GM23338 (cell line): ENCODE measurements at regions not wholly inside any gene's neighbourhood (a gene's known extent, or its start where the extent isn't known, plus 50 kb on each side); places are given as distances from the start of the nearest gene placed in this dataset.

ENCODE experiments used
- ATAC-seq: fragments of 200-7000 bp; cut with Tn5 transposase; 3 replicates; pipeline ENCODE4 v1.9.1; 2020
- DNase-seq: peaks from one replicate; pipeline ENCODE4 v3.0.0-alpha.2; 2015; ENCODE audit warnings: low spot score
- H2AFZ ChIP-seq: fragments of 200-600 bp; sonication (generic); 2 replicates; pipeline ENCODE4 v1.8.0; 2016; ENCODE audit warnings: antibody characterized with exemption, mild to moderate bottlenecking, moderate library complexity
- H3F3A ChIP-seq: fragments of 200-600 bp; sonication (generic); replicated peaks from 2 replicates; pipeline ENCODE4 v1.8.0; 2017; ENCODE audit warnings: antibody characterized with exemption, mixed run types, low read depth
- H3K27ac ChIP-seq: fragments of 200-600 bp; sonication (generic); 2 replicates; pipeline ENCODE4 v1.6.1; 2016; ENCODE audit warnings: low read depth
- H3K27me3 ChIP-seq: fragments of 200-600 bp; sonication (generic); 2 replicates; pipeline ENCODE4 v1.8.0; 2016; ENCODE audit warnings: mild to moderate bottlenecking, mixed run types, moderate library complexity; ENCODE audit not compliant: insufficient read depth
- H3K36me3 ChIP-seq: fragments of 200-600 bp; sonication (generic); 2 replicates; pipeline ENCODE4 v1.8.0; 2016; ENCODE audit warnings: mild to moderate bottlenecking; ENCODE audit not compliant: insufficient read depth
- H3K4me1 ChIP-seq: fragments of 200-600 bp; sonication (generic); 2 replicates; pipeline ENCODE4 v1.8.0; 2016; ENCODE audit warnings: mild to moderate bottlenecking, moderate library complexity; ENCODE audit not compliant: insufficient read depth
- H3K4me2 ChIP-seq: fragments of 200-600 bp; sonication (generic); 2 replicates; pipeline ENCODE4 v1.7.1; 2017; ENCODE audit warnings: mixed run types
- H3K4me3 ChIP-seq: fragments of 200-600 bp; sonication (generic); 2 replicates; pipeline ENCODE4 v1.6.1; 2016; ENCODE audit warnings: mixed run types
- H3K79me2 ChIP-seq: fragments of 200-600 bp; sonication (generic); replicated peaks from 2 replicates; pipeline ENCODE4 v1.8.0; 2017; ENCODE audit warnings: mild to moderate bottlenecking; ENCODE audit not compliant: insufficient read depth
- H3K9me2 ChIP-seq: fragments of 200-600 bp; sonication (generic); 2 replicates; pipeline ENCODE4 v1.8.0; 2017; ENCODE audit not compliant: insufficient read depth
- H4K20me1 ChIP-seq: fragments of 200-600 bp; sonication (generic); replicated peaks from 2 replicates; pipeline ENCODE4 v1.8.0; 2017; ENCODE audit warnings: mild to moderate bottlenecking; ENCODE audit not compliant: insufficient read depth
- H3K27ac Mint-ChIP-seq: 2 replicates; pipeline ENCODE4 v1.8.0; 2020; ENCODE audit warnings: inconsistent platforms, mild to moderate bottlenecking, moderate library complexity, mixed read lengths
- H3K27me3 Mint-ChIP-seq: 3 replicates; pipeline ENCODE4 v1.8.0; 2022; ENCODE audit warnings: low read depth, mild to moderate bottlenecking, moderate library complexity, mixed read lengths, inconsistent platforms; ENCODE audit not compliant: insufficient read depth, poor library complexity
- H3K36me3 Mint-ChIP-seq: 3 replicates; pipeline ENCODE4 v1.8.0; 2021; ENCODE audit warnings: low read depth, mild to moderate bottlenecking, inconsistent platforms, moderate library complexity, mixed read lengths
- H3K4me1 Mint-ChIP-seq: 3 replicates; pipeline ENCODE4 v1.8.0; 2020; ENCODE audit warnings: mild to moderate bottlenecking, inconsistent platforms, mixed read lengths
- H3K4me3 Mint-ChIP-seq: 3 replicates; pipeline ENCODE4 v1.8.0; 2021; ENCODE audit warnings: moderate library complexity, mild to moderate bottlenecking, inconsistent platforms, mixed read lengths
- H3K9me3 Mint-ChIP-seq: 3 replicates; pipeline ENCODE4 v1.8.0; 2020; ENCODE audit warnings: moderate library complexity, mild to moderate bottlenecking, inconsistent platforms, mixed read lengths
- CREB1 ChIP-seq: fragments of 250-450 bp; sonication (Bioruptor Pico); IDR thresholded peaks from 2 replicates; pipeline ENCODE4 v1.5.0; 2020; ENCODE audit warnings: low read depth, mild to moderate bottlenecking, moderate library complexity
- CTCF ChIP-seq, 2 experiments: fragments of 200-600 bp in 1 of 2; sonication (generic) in 1 of 2; conservative IDR thresholded peaks; 2 replicates each; pipeline versions ENCODE4 v1.5.1 to v1.6.1; 2016 to 2017; ENCODE audit warnings: antibody characterized with exemption in 2 of 2, low read depth in 2 of 2, mild to moderate bottlenecking in 2 of 2, moderate library complexity in 1 of 2
- ETS1 ChIP-seq: IDR thresholded peaks from 2 replicates; pipeline ENCODE4 v1.6.1; 2016; ENCODE audit warnings: antibody characterized with exemption
- EZH2 ChIP-seq: fragments of 200-600 bp; sonication (generic); IDR thresholded peaks from one replicate; pipeline ENCODE4 v1.8.0; 2017; ENCODE audit warnings: antibody characterized with exemption, mild to moderate bottlenecking, low read depth; ENCODE audit not compliant: unreplicated experiment
- EZH2phosphoT487 ChIP-seq: fragments of 200-600 bp; sonication (generic); IDR thresholded peaks from one replicate; pipeline ENCODE4 v1.8.1; 2018; ENCODE audit warnings: antibody characterized with exemption; ENCODE audit not compliant: unreplicated experiment
- JUNB ChIP-seq: IDR thresholded peaks from one replicate; pipeline ENCODE4 v1.6.1; 2016; ENCODE audit warnings: antibody characterized with exemption; ENCODE audit not compliant: unreplicated experiment
- NANOG ChIP-seq: IDR thresholded peaks from 2 replicates; pipeline ENCODE4 v1.6.1; 2016; ENCODE audit warnings: antibody characterized with exemption, borderline replicate concordance
- POLR2AphosphoS5 ChIP-seq: IDR thresholded peaks from 2 replicates; pipeline ENCODE4 v1.6.1; 2016; ENCODE audit warnings: antibody characterized with exemption, low read depth
- STAT1 ChIP-seq: IDR thresholded peaks from one replicate; pipeline ENCODE4 v1.6.1; 2016; ENCODE audit warnings: antibody characterized with exemption; ENCODE audit not compliant: unreplicated experiment
- ZNF114 ChIP-seq: fragments of 250-450 bp; sonication (Bioruptor Pico); IDR thresholded peaks from 2 replicates; pipeline ENCODE4 v1.5.0; 2020; ENCODE audit warnings: mild to moderate bottlenecking, moderate library complexity
- ZNF331 ChIP-seq: fragments of 250-450 bp; sonication (Bioruptor Pico); IDR thresholded peaks from 2 replicates; pipeline ENCODE4 v1.5.0; 2020; ENCODE audit warnings: low read depth, mild to moderate bottlenecking, moderate library complexity
- TF ChIP-seq, protein P1 (sequence below): IDR thresholded peaks from one replicate; pipeline ENCODE4 v1.6.1; 2018; ENCODE audit warnings: antibody characterized with exemption; ENCODE audit not compliant: unreplicated experiment
- TF ChIP-seq, protein P2 (sequence below): fragments of 250-450 bp; sonication (Bioruptor Pico); IDR thresholded peaks from 2 replicates; pipeline ENCODE4 v1.5.0; 2020; ENCODE audit warnings: mild to moderate bottlenecking, moderate library complexity

DNA sequence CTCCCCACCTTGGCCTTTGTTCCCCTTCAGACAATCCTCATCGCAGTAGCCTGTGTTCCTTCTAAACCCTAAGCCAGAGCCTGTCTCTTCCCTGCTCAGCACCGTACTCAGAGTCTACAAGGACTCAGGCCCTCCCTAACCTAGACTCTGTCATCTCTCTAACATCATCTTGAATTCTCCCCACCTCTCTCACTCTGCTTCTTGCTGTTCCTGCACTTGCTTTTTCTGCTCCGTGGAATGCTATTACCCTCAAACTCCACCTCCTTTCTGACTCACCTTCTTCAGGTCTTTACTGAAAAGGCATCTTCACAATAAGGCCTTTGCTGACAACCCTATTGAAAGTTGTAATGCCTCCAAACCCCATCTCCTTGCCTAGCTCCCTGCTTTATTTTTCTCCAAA is 141.0 kb downstream of the DKK1 start:
- Histone ChIP-seq H3K4me3 (no peak overlapping the region), H3K27me3 (no peaks in the 10 kb centered on the region), H3F3A (no peaks in the 10 kb centered on the region), H3K27ac (no peak overlapping the region), H3K36me3 (no peaks in the 10 kb centered on the region), H4K20me1 (no peaks in the 10 kb centered on the region), H3K4me1 (peaks cover 9% of the 10 kb centered on the region; the same call in 1 of the 2 replicates), H3K9me2 (no peaks in the 10 kb centered on the region), H3K79me2 (no peaks in the 10 kb centered on the region), H3K4me2 (no peak overlapping the region), H2AFZ (peak overlapping the region; percentile 49; the same call in 1 of the 2 replicates)
- H3K9me3 Mint-ChIP-seq = no peaks in the 10 kb centered on the region
- no peak; the same call in 2 of the 3 replicates for ATAC-seq
- no peak for TF ChIP-seq EZH2phosphoT487
- TF ChIP-seq ZNF114 (CRISPR knock-in tag) = no peak
- no peak for TF ChIP-seq ETS1
- no peak for TF ChIP-seq STAT1
- TF ChIP-seq NANOG = no peak
- TF ChIP-seq, protein P1, sequence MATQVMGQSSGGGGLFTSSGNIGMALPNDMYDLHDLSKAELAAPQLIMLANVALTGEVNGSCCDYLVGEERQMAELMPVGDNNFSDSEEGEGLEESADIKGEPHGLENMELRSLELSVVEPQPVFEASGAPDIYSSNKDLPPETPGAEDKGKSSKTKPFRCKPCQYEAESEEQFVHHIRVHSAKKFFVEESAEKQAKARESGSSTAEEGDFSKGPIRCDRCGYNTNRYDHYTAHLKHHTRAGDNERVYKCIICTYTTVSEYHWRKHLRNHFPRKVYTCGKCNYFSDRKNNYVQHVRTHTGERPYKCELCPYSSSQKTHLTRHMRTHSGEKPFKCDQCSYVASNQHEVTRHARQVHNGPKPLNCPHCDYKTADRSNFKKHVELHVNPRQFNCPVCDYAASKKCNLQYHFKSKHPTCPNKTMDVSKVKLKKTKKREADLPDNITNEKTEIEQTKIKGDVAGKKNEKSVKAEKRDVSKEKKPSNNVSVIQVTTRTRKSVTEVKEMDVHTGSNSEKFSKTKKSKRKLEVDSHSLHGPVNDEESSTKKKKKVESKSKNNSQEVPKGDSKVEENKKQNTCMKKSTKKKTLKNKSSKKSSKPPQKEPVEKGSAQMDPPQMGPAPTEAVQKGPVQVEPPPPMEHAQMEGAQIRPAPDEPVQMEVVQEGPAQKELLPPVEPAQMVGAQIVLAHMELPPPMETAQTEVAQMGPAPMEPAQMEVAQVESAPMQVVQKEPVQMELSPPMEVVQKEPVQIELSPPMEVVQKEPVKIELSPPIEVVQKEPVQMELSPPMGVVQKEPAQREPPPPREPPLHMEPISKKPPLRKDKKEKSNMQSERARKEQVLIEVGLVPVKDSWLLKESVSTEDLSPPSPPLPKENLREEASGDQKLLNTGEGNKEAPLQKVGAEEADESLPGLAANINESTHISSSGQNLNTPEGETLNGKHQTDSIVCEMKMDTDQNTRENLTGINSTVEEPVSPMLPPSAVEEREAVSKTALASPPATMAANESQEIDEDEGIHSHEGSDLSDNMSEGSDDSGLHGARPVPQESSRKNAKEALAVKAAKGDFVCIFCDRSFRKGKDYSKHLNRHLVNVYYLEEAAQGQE = no peak
- no peak for TF ChIP-seq EZH2
- TF ChIP-seq ZNF331 (CRISPR knock-in tag) = no peak
- TF ChIP-seq CREB1 = no peak
- TF ChIP-seq POLR2AphosphoS5 = no peak
- TF ChIP-seq JUNB = no peak
- TF ChIP-seq, protein P2, sequence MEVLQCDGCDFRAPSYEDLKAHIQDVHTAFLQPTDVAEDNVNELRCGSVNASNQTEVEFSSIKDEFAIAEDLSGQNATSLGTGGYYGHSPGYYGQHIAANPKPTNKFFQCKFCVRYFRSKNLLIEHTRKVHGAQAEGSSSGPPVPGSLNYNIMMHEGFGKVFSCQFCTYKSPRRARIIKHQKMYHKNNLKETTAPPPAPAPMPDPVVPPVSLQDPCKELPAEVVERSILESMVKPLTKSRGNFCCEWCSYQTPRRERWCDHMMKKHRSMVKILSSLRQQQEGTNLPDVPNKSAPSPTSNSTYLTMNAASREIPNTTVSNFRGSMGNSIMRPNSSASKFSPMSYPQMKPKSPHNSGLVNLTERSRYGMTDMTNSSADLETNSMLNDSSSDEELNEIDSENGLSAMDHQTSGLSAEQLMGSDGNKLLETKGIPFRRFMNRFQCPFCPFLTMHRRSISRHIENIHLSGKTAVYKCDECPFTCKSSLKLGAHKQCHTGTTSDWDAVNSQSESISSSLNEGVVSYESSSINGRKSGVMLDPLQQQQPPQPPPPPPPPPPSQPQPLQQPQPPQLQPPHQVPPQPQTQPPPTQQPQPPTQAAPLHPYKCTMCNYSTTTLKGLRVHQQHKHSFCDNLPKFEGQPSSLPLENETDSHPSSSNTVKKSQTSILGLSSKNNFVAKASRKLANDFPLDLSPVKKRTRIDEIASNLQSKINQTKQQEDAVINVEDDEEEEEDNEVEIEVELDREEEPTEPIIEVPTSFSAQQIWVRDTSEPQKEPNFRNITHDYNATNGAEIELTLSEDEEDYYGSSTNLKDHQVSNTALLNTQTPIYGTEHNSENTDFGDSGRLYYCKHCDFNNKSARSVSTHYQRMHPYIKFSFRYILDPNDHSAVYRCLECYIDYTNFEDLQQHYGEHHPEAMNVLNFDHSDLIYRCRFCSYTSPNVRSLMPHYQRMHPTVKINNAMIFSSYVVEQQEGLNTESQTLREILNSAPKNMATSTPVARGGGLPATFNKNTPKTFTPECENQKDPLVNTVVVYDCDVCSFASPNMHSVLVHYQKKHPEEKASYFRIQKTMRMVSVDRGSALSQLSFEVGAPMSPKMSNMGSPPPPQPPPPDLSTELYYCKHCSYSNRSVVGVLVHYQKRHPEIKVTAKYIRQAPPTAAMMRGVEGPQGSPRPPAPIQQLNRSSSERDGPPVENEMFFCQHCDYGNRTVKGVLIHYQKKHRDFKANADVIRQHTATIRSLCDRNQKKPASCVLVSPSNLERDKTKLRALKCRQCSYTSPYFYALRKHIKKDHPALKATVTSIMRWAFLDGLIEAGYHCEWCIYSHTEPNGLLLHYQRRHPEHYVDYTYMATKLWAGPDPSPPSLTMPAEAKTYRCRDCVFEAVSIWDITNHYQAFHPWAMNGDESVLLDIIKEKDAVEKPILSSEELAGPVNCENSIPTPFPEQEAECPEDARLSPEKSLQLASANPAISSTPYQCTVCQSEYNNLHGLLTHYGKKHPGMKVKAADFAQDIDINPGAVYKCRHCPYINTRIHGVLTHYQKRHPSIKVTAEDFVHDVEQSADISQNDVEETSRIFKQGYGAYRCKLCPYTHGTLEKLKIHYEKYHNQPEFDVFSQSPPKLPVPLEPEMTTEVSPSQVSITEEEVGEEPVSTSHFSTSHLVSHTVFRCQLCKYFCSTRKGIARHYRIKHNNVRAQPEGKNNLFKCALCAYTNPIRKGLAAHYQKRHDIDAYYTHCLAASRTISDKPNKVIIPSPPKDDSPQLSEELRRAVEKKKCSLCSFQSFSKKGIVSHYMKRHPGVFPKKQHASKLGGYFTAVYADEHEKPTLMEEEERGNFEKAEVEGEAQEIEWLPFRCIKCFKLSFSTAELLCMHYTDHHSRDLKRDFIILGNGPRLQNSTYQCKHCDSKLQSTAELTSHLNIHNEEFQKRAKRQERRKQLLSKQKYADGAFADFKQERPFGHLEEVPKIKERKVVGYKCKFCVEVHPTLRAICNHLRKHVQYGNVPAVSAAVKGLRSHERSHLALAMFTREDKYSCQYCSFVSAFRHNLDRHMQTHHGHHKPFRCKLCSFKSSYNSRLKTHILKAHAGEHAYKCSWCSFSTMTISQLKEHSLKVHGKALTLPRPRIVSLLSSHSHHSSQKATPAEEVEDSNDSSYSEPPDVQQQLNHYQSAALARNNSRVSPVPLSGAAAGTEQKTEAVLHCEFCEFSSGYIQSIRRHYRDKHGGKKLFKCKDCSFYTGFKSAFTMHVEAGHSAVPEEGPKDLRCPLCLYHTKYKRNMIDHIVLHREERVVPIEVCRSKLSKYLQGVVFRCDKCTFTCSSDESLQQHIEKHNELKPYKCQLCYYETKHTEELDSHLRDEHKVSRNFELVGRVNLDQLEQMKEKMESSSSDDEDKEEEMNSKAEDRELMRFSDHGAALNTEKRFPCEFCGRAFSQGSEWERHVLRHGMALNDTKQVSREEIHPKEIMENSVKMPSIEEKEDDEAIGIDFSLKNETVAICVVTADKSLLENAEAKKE (CRISPR knock-in tag) = no peak
- TF ChIP-seq CTCF (conservative IDR thresholded peaks at IDR 0.05; ENCODE audit: low read depth in 2 of 2) = no peak
- no peak for DNase-seq
- no peaks in the 10 kb centered on the region for H3K27me3 Mint-ChIP-seq
- peaks cover 7% of the 10 kb centered on the region for H3K4me1 Mint-ChIP-seq
- H3K4me3 Mint-ChIP-seq = no peak overlapping the region
- no peak overlapping the region for H3K27ac Mint-ChIP-seq
- no peaks in the 10 kb centered on the region for H3K36me3 Mint-ChIP-seq
